Stomach (tissue), 8 donors: ENCODE measurements at regions not wholly inside any gene's neighbourhood (a gene's known extent, or its start where the extent isn't known, plus 50 kb on each side); places are given as distances from the start of the nearest gene placed in this dataset.
"Not testable (repeated sequence)": the region's sequence is repeated elsewhere in the genome, so short reads cannot be mapped to it uniquely, and the experiment has no call there.

Experiments
- DNase-seq, 2 donors: peaks; one replicate each; pipeline versions ENCODE4 v3.0.0 to v3.0.0-alpha.2; 2013 to 2019
- H3K27ac ChIP-seq, 5 donors: fragments of 200-600 bp in 4 of 5; sonication (generic) in 4 of 5; one replicate each; pipeline ENCODE4 v1.5.1; 2013 to 2019; ENCODE audit warnings: mild to moderate bottlenecking in 1 of 5, moderate library complexity in 1 of 5
- H3K27me3 ChIP-seq, 3 donors: fragments of 200-600 bp; sonication (generic); one replicate each; pipeline ENCODE4 v1.5.1; 2017 to 2019; ENCODE audit warnings: mixed run types in 1 of 3
- H3K36me3 ChIP-seq, 4 donors: fragments of 200-600 bp; sonication (generic); 1 replicate in 3 of 4; 2 replicates in 1 of 4; pipeline ENCODE4 v1.5.1; 2016 to 2019
- H3K4me1 ChIP-seq, 4 donors: fragments of 200-600 bp; sonication (generic); one replicate each; pipeline ENCODE4 v1.5.1; 2016 to 2019
- H3K4me3 ChIP-seq, 4 donors: fragments of 200-600 bp; sonication (generic) in 3 of 4; one replicate each; pipeline ENCODE4 v1.5.1; 2016 to 2019; ENCODE audit warnings: mild to moderate bottlenecking in 1 of 4
- H3K9me3 ChIP-seq, 4 donors: fragments of 200-600 bp; sonication (generic); one replicate each; pipeline ENCODE4 v1.5.1; 2016 to 2019
- EP300 ChIP-seq: sonication (generic); formaldehyde crosslinking; IDR thresholded peaks from one replicate; pipeline ENCODE4 v1.6.1; 2017; ENCODE audit warnings: antibody characterized with exemption
- POLR2A ChIP-seq, 4 donors: fragments of 450-650 bp; IDR thresholded peaks; one replicate each; pipeline ENCODE4 v1.6.1; 2016; ENCODE audit warnings: antibody characterized with exemption in 4 of 4, control low read depth in 2 of 4, mild to moderate bottlenecking in 1 of 4, moderate library complexity in 1 of 4
- POLR2AphosphoS5 ChIP-seq, 3 donors: sonication (generic); formaldehyde crosslinking; IDR thresholded peaks; one replicate each; pipeline ENCODE4 v1.6.1; 2016; ENCODE audit warnings: antibody characterized with exemption in 3 of 3
- WGBS, 5 donors: extraction: QIAGEN DNeasy Blood & Tissue Kit in 3 of 5; methylation state at CpG; one replicate each; pipeline versions ENCODE4 v1.1.5 to v1.1.7; 2013 to 2018; 5-methylcytosine and 5-hydroxymethylcytosine counted together
- intact Hi-C: fragments of 100-400 bp; cut with DNase I; formaldehyde crosslinking; loops from one replicate; pipeline ENCODE4 v1.15.1; 2023; ENCODE audit warnings: low total_unique reads
- TF ChIP-seq, protein P1 (sequence below), 7 experiments: fragments of 450-650 bp in 4 of 7; fragments of 200-600 bp in 3 of 7; sonication (generic) in 3 of 7; IDR thresholded peaks; one replicate each; pipeline ENCODE4 v1.5.1; 2016 to 2019; ENCODE audit warnings: antibody characterized with exemption in 7 of 7, control low read depth in 2 of 7, mild to moderate bottlenecking in 1 of 7
- donor health status: healthy with polysubstance abuse.
- donor health status: Bipolar disorder and iron deficiency.
- donor health status: healthy.

DNA sequence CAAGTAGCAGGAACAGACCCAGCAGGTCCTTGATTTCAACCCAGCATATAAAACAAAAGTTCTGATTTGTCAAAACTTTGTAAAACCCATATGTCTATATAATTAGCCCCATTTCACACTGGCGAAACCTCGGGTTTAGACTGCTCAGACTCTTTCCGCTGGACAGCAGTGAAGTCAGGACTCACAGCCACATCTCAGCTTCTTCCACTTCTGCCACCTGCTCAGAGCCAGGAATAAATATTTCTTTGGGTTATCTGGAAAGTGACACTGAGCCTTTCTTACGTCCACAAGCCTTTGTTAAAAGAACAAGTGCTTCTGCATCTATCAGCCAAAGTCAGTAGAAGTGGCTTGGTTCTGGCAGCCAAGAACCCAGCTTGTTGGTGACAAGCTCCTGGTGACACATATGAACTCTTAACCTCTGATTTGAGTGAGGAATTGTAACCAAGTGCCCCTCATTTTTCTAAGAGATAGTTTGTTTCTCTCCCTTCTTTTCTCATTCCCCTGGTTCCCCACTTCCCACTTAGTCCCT is 118.1 kb upstream of the CHD2 start:
- DNase-seq, result no peak
- Histone ChIP-seq H3K27me3 (no peaks in the 10 kb centered on the region), H3K4me3 (no peak overlapping the region), H3K9me3 (peaks cover 0 to 13% (median 6%) of the 10 kb centered on the region in 4 donors), H3K4me1 (no peaks in the 10 kb centered on the region), H3K36me3 (peaks cover 0 to 13% (median 0%) of the 10 kb centered on the region in 4 donors), H3K27ac (no peak overlapping the region)
- intact Hi-C loops, result no loop called here
- TF ChIP-seq, protein P1, sequence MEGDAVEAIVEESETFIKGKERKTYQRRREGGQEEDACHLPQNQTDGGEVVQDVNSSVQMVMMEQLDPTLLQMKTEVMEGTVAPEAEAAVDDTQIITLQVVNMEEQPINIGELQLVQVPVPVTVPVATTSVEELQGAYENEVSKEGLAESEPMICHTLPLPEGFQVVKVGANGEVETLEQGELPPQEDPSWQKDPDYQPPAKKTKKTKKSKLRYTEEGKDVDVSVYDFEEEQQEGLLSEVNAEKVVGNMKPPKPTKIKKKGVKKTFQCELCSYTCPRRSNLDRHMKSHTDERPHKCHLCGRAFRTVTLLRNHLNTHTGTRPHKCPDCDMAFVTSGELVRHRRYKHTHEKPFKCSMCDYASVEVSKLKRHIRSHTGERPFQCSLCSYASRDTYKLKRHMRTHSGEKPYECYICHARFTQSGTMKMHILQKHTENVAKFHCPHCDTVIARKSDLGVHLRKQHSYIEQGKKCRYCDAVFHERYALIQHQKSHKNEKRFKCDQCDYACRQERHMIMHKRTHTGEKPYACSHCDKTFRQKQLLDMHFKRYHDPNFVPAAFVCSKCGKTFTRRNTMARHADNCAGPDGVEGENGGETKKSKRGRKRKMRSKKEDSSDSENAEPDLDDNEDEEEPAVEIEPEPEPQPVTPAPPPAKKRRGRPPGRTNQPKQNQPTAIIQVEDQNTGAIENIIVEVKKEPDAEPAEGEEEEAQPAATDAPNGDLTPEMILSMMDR (IDR thresholded peaks at IDR 0.05), result no peak
- TF ChIP-seq EP300, result no peak
- WGBS, 5 donors, result 57 to 75% (median 66%) methylated on average over 4 of the region's 4 CpGs

DNA sequence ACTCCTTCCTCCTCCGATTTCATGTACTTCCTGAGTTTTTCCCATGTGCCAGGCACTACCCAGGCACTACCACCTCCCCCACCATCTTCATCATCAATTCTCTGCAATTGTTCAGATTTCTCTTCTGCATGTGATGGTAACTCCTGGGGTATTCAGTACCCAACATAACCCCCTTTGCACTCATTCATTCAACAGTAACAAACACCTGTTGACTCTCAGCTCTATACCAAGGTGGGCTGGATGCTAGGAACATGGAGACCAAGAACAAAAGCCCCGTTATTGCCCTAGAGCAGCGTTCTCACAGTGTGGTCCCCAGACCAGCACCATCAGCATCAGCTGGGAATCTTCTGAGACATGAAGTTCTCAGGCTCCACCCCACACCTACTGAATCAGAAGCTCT is 113.0 kb upstream of the CHD2 start:
- Histone ChIP-seq H3K36me3 (peaks cover 0 to 9% (median 0%) of the 10 kb centered on the region in 4 donors), H3K27ac (no peak overlapping the region), H3K9me3 (peaks cover 0 to 4% (median 0%) of the 10 kb centered on the region in 4 donors), H3K27me3 (no peaks in the 10 kb centered on the region), H3K4me1 (no peaks in the 10 kb centered on the region), H3K4me3 (no peak overlapping the region)
- no peak for TF ChIP-seq POLR2AphosphoS5 (IDR thresholded peaks at IDR 0.05)
- TF ChIP-seq EP300, result no peak
- TF ChIP-seq POLR2A (IDR thresholded peaks at IDR 0.05), result no peak
- TF ChIP-seq, protein P1 (IDR thresholded peaks at IDR 0.05), result no peak
- intact Hi-C loops, result no loop called here
- DNase-seq, result no peak
- 80 to 95% (median 94%) methylated on average over 3 of the region's 3 CpGs for WGBS, 5 donors

DNA sequence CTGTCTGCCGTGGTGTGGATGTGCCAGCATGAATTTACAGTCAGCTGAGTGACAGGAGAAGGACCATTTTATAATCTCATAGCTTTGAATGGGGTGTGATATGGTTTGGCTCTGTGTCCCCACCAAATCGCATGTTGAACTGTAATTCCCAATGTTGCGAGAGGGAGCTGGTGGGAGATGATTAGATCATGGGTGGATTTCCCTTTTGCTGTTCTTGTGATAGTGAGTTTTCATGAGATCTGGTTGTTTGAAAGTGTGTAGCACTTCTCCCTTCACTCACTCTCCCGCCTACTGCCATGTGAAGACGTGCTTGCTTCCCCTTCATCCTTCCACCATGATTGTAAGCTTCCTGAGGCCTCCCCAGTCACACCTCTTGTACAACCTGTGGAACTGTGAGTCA is 111.9 kb upstream of the CHD2 start:
- intact Hi-C loops, result no loop called here
- DNase-seq, result no peak
- Histone ChIP-seq H3K27ac (no peak overlapping the region), H3K9me3 (peaks cover 0 to 4% (median 0%) of the 10 kb centered on the region in 4 donors), H3K27me3 (no peaks in the 10 kb centered on the region), H3K4me1 (no peaks in the 10 kb centered on the region), H3K36me3 (peaks cover 0 to 9% (median 0%) of the 10 kb centered on the region in 4 donors), H3K4me3 (no peak overlapping the region)
- WGBS, 5 donors, result 90 to 98% (median 92%) methylated on average over 5 of the region's 5 CpGs
- TF ChIP-seq, protein P1 (IDR thresholded peaks at IDR 0.05), result no peak
- TF ChIP-seq POLR2AphosphoS5 (IDR thresholded peaks at IDR 0.05) (no peak), EP300 (no peak), POLR2A (IDR thresholded peaks at IDR 0.05) (no peak)

DNA sequence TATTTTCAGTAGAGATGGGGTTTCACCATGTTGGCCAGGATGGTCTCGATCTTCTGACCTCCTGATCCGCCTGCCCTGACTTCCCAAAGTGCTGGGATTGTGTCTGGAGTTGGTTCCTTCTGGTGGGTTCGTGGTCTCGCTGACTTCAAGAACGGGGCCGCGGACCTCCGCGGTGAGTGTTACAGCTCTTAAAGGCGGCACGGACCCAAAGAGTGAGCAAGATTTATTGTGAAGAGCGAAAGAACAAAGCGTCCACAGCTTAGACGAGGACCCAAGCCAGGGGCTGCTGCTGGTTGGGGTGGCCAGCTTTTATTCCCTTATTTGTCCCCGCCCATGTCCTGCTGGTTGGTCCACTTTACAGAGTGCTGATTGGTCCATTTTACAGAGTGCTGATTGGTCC is 111.3 kb upstream of the CHD2 start:
- DNase-seq, H3K27me3 ChIP-seq, H3K4me1 ChIP-seq, H3K9me3 ChIP-seq, H3K27ac ChIP-seq, H3K36me3 ChIP-seq, intact Hi-C loops, H3K4me3 ChIP-seq: not testable (repeated sequence)
- WGBS, 5 donors, result 96 to 99% (median 98%) methylated on average over 15 of the region's 15 CpGs

DNA sequence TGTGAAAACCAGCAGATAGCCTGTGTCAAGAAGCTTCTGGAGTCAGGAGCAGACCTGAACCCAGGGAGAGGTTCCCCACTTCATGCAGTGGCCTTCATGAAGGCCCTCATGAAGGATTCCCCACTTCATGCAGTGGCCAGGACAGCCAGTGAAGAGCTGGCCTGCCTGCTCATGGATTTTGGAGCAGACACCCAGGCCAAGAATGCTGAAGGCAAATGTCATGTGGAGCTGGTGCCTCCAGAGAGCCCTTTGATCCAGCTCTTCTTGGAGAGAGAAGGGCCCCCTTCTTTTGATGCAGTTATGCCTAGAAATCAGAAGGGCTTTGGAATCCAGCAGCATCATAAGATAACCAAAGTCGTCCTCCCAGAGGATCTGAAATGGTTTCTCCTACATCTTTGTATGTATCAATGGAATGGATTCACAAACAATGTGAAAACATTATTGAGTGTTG is 103.9 kb upstream of the CHD2 start:
- Histone ChIP-seq H3K4me1 (peaks cover 5 to 20% (median 10%) of the 10 kb centered on the region in 4 donors), H3K9me3 (no peaks in the 10 kb centered on the region), H3K27ac (no peak overlapping the region), H3K27me3 (no peaks in the 10 kb centered on the region), H3K36me3 (no peaks in the 10 kb centered on the region), H3K4me3 (no peak overlapping the region)
- no peak for TF ChIP-seq POLR2A (IDR thresholded peaks at IDR 0.05)
- TF ChIP-seq, protein P1 (IDR thresholded peaks at IDR 0.05), result no peak
- TF ChIP-seq EP300, result no peak
- no peak for TF ChIP-seq POLR2AphosphoS5 (IDR thresholded peaks at IDR 0.05)
- 80 to 91% (median 83%) methylated on average over 1 of the region's 1 CpG for WGBS, 5 donors
- no peak for DNase-seq
- intact Hi-C loops, result no loop called here
